ENCODE measurements at regions not wholly inside any gene's neighbourhood (a gene's known extent, or its start where the extent isn't known, plus 50 kb on each side); places are given as distances from the start of the nearest gene placed in this dataset.

DNA sequence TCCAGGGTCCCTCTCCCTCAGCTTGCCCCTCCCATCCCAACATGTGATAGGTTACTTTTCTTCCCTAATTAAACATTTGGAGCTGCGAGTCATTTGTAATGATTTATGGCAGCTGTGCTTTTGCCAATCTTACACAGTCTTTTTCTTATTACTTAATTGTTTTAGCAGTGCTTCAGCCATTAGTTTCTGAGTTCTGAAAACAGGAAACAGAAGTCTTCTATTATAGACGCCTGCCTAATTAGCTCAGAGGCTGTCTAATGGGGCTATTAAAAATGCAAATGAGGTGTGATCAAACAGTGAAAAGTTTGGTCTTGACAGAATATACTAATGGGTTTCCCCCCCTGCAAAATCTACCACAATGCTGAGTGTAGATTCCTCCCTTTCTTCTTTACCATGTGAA, 388.3 kb upstream of the CELF4 start:
- H3K4me3 ChIP-seq (IDR thresholded peaks at IDR 0.05; ENCODE audit: insufficient read depth, low read depth, low read length), result no peak overlapping the region
- no peaks in the 10 kb centered on the region for H3K36me3 ChIP-seq (ENCODE audit: insufficient read depth)
- H3K27ac ChIP-seq, result no peak overlapping the region
- H3K79me2 ChIP-seq (ENCODE audit: insufficient read depth, low read depth), result no peaks in the 10 kb centered on the region
- H3K9ac ChIP-seq, result no peak overlapping the region
- H4K20me1 ChIP-seq (ENCODE audit: insufficient read depth), result no peaks in the 10 kb centered on the region
- H2AFZ ChIP-seq (ENCODE audit: low read depth), result no peak overlapping the region
- H3K4me2 ChIP-seq, result no peak overlapping the region
- H3K27me3 ChIP-seq (ENCODE audit: insufficient read depth, low read depth), result no peaks in the 10 kb centered on the region
- H3K4me1 ChIP-seq (ENCODE audit: low read depth, poor library complexity, severe bottlenecking), result no peaks in the 10 kb centered on the region
- TF ChIP-seq, protein P1, sequence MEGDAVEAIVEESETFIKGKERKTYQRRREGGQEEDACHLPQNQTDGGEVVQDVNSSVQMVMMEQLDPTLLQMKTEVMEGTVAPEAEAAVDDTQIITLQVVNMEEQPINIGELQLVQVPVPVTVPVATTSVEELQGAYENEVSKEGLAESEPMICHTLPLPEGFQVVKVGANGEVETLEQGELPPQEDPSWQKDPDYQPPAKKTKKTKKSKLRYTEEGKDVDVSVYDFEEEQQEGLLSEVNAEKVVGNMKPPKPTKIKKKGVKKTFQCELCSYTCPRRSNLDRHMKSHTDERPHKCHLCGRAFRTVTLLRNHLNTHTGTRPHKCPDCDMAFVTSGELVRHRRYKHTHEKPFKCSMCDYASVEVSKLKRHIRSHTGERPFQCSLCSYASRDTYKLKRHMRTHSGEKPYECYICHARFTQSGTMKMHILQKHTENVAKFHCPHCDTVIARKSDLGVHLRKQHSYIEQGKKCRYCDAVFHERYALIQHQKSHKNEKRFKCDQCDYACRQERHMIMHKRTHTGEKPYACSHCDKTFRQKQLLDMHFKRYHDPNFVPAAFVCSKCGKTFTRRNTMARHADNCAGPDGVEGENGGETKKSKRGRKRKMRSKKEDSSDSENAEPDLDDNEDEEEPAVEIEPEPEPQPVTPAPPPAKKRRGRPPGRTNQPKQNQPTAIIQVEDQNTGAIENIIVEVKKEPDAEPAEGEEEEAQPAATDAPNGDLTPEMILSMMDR (conservative IDR thresholded peaks at IDR 0.05; ENCODE audit: low read depth, low read length), result no peak

DNA sequence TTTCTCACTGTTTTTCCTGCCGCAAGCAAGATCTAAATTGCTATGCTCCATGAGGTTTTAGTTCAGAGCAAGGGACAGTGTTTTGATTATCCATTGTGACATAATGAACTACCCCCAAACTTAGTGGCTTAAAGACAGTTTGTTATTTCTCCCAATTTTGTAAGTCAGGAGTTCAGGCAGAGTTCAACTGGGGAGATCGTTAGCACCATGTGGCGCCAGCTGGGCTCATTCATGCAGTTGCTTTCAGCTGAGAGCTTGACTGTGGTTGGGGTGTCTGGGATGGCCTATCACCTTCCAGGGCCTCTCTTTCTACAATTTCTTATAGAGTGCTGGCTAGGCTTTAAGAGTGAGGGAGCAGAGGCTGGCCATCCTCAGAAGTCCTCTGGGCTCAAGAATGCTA, 382.9 kb upstream of the CELF4 start:
- H3K4me2 ChIP-seq, result no peak overlapping the region
- H3K9ac ChIP-seq, result no peak overlapping the region
- no peaks in the 10 kb centered on the region for H3K36me3 ChIP-seq (ENCODE audit: insufficient read depth)
- TF ChIP-seq, protein P1 (conservative IDR thresholded peaks at IDR 0.05; ENCODE audit: low read depth, low read length), result no peak
- H3K79me2 ChIP-seq (ENCODE audit: insufficient read depth, low read depth), result no peaks in the 10 kb centered on the region
- H3K4me1 ChIP-seq (ENCODE audit: low read depth, poor library complexity, severe bottlenecking), result no peaks in the 10 kb centered on the region
- no peak overlapping the region for H3K27ac ChIP-seq
- H2AFZ ChIP-seq (ENCODE audit: low read depth), result no peak overlapping the region
- no peaks in the 10 kb centered on the region for H3K27me3 ChIP-seq (ENCODE audit: insufficient read depth, low read depth)
- no peak overlapping the region for H3K4me3 ChIP-seq (IDR thresholded peaks at IDR 0.05; ENCODE audit: insufficient read depth, low read depth, low read length)
- H4K20me1 ChIP-seq (ENCODE audit: insufficient read depth), result no peaks in the 10 kb centered on the region

DNA sequence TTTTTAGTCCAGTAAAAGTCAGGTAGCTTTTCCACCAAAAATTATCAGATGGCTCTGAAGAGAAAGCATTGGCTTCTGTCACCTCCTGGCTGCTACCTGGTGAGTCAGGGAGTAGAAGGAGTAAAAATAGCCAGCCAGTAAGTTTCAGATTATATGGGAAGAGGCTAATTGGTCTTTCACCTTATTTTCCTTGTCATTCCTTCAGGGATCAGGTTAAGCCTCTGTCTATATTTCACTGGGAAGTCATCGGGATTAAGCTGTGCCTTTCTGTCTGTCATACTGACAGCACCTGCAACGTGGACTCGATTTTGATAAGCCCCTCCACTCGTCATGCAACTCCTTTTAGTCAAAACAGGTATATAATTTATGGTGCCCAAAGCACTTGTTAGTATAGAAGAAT, 380.7 kb upstream of the CELF4 start:
- TF ChIP-seq, protein P1 (conservative IDR thresholded peaks at IDR 0.05; ENCODE audit: low read depth, low read length), result no peak
- H3K79me2 ChIP-seq (ENCODE audit: insufficient read depth, low read depth), result no peaks in the 10 kb centered on the region
- no peaks in the 10 kb centered on the region for H4K20me1 ChIP-seq (ENCODE audit: insufficient read depth)
- H3K9ac ChIP-seq, result no peak overlapping the region
- no peak overlapping the region for H3K27ac ChIP-seq
- no peaks in the 10 kb centered on the region for H3K4me1 ChIP-seq (ENCODE audit: low read depth, poor library complexity, severe bottlenecking)
- H3K4me3 ChIP-seq (IDR thresholded peaks at IDR 0.05; ENCODE audit: insufficient read depth, low read depth, low read length), result no peak overlapping the region
- H3K4me2 ChIP-seq, result no peak overlapping the region
- H3K27me3 ChIP-seq (ENCODE audit: insufficient read depth, low read depth), result no peaks in the 10 kb centered on the region
- H3K36me3 ChIP-seq (ENCODE audit: insufficient read depth), result no peaks in the 10 kb centered on the region
- no peak overlapping the region for H2AFZ ChIP-seq (ENCODE audit: low read depth)

DNA sequence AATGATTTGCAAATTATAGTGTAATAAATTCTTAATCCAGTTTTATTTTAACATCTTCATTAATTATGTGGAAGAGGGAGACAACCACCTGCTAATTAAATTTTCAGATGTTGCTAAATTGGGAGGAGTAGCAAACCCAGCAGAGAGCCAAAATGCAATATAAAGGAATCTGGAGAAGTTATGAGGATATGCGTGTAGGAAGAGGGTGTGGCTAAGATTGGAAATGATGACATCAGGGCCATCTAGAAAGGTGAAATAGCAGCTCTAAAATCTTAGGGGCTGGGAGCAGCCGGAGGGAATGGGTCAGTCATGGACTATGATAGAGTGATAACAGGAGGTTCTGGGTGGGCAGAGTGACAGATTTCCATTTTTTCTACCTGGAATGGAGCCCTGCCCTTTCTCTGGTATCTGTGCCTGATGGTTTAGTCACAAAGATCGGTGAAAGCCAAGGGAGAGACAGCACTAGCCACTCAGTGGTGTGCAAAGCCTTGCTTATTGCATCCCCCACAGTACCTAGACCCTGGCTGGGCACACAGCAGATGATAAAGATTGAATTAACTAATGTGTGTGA, 379.2 kb upstream of the CELF4 start:
- Histone ChIP-seq H3K36me3 (ENCODE audit: insufficient read depth) (no peaks in the 10 kb centered on the region), H3K4me2 (no peak overlapping the region), H4K20me1 (ENCODE audit: insufficient read depth) (no peaks in the 10 kb centered on the region), H3K4me1 (ENCODE audit: low read depth, poor library complexity, severe bottlenecking) (no peaks in the 10 kb centered on the region), H3K27ac (no peak overlapping the region), H3K9ac (no peak overlapping the region), H3K4me3 (IDR thresholded peaks at IDR 0.05; ENCODE audit: insufficient read depth, low read depth, low read length) (no peak overlapping the region), H3K79me2 (ENCODE audit: insufficient read depth, low read depth) (no peaks in the 10 kb centered on the region), H3K27me3 (ENCODE audit: insufficient read depth, low read depth) (no peaks in the 10 kb centered on the region), H2AFZ (ENCODE audit: low read depth) (no peak overlapping the region)
- TF ChIP-seq, protein P1 (conservative IDR thresholded peaks at IDR 0.05; ENCODE audit: low read depth, low read length), result no peak
